Fibroblast of lung (primary cell): ENCODE measurements at regions not wholly inside any gene's neighbourhood (a gene's known extent, or its start where the extent isn't known, plus 50 kb on each side); places are given as distances from the start of the nearest gene placed in this dataset.
"Not testable (repeated sequence)": the region's sequence is repeated elsewhere in the genome, so short reads cannot be mapped to it uniquely, and the experiment has no call there.

Source experiments
- CTCF ChIP-seq, 2 donors: IDR thresholded peaks in 1 of 2; conservative IDR thresholded peaks in 1 of 2; 1 replicate in 1 of 2; 2 replicates in 1 of 2; pipeline ENCODE4 v1.5.1; 2011 to 2012; ENCODE audit warnings: low read length in 2 of 2, control low read depth in 1 of 2, inconsistent platforms in 1 of 2, low read depth in 1 of 2, mild to moderate bottlenecking in 1 of 2
- EZH2 ChIP-seq: IDR thresholded peaks from 2 replicates; pipeline ENCODE4 v1.5.1; 2012; ENCODE audit warnings: low read length, control low read depth, mild to moderate bottlenecking; ENCODE audit errors: missing control alignments

GRCh38 chrY:3171074-3171473, 235.9 kb downstream of the ZFY start:
- TF ChIP-seq CTCF (conservative IDR thresholded peaks at IDR 0.05 in 1 of 2, IDR thresholded peaks at IDR 0.05 in 1 of 2; ENCODE audit: low read depth in 1 of 2, low read length in 2 of 2); EZH2: not testable (repeated sequence)
